ENCODE measurements at regions not wholly inside any gene's neighbourhood (a gene's known extent, or its start where the extent isn't known, plus 50 kb on each side); places are given as distances from the start of the nearest gene placed in this dataset.
A peak's percentile ranks its signal among the peaks of the same experiment; 100 is the strongest.

DNA sequence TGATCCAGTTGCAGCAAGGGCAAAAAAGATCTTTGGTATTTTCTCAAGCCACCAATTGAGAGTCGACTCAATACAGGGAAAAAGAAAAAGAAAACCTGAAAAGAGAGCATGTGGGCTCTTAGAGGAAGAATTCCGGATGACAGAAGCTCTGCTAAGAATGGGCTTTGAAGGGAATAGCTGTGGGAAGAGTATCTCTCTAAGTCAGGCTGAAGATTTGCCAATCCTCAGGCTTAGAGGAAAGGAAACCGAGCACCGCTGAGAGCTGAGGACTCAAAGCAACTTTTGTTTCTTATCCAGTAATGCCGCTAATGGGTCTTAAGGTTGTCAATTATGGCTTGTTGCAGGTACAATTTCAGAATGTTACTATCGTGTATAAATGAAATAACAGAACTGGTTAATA lies 166.4 kb downstream of the EFNB2 start:
- no peaks in the 10 kb centered on the region for H3K79me1 ChIP-seq (ENCODE audit: low read depth, low read length)
- no peak overlapping the region for H2BK20ac ChIP-seq (ENCODE audit: low read length)
- CTCF ChIA-PET (ENCODE audit: partially characterized antibody): interaction anchor here (0.7 to 1.1 kb wide), 3 partner anchors 31 to 284 kb away, joined by 3 to 4 read pairs (median 4); no protein-coding TSS in a partner anchor
- DNase-seq (ENCODE audit: low read depth in 1 of 2, low spot score in 2 of 2) (no peak), FAIRE-seq (no peak)
- no peak overlapping the region for H4K91ac ChIP-seq (replicated peaks; ENCODE audit: insufficient read length, low read length)
- H3K79me2 ChIP-seq (ENCODE audit: control insufficient read depth in 1 of 2, insufficient read depth in 2 of 2, low read length in 2 of 2): no peaks in the 10 kb centered on the region
- no peak overlapping the region for H4K5ac ChIP-seq (ENCODE audit: insufficient read length, low read depth, low read length)
- H3K9me3 ChIP-seq (ENCODE audit: insufficient read depth in 2 of 2, low read depth in 1 of 2, low read length in 1 of 2): no peaks in the 10 kb centered on the region
- POLR2A ChIA-PET (ENCODE audit: partially characterized antibody): interaction anchor here (0.8 kb wide), 1 partner anchor 167 kb away, joined by 3 read pairs; no protein-coding TSS in a partner anchor
- no peaks in the 10 kb centered on the region for H3K36me3 ChIP-seq (ENCODE audit: control insufficient read depth in 2 of 4, insufficient read depth in 4 of 4, low read length in 3 of 4)
- H3K27me3 ChIP-seq (replicated peaks in 1 of 4; ENCODE audit: control insufficient read depth in 3 of 4, extremely low read depth in 1 of 4, insufficient read depth in 3 of 4, low read length in 3 of 4): no peaks in the 10 kb centered on the region
- no peak overlapping the region for H3K18ac ChIP-seq (ENCODE audit: extremely low read depth, low read length)
- no peak overlapping the region for H3K9ac ChIP-seq (replicated peaks in 1 of 4; ENCODE audit: extremely low read depth in 1 of 4, low read depth in 3 of 4, low read length in 3 of 4)
- no peak overlapping the region for H3K27ac ChIP-seq (ENCODE audit: low read depth, low read length)
- no peak overlapping the region for H2AK5ac ChIP-seq (ENCODE audit: low read depth, low read length)
- H3K14ac ChIP-seq (ENCODE audit: insufficient read length): no peak overlapping the region
- 0 out of 2 replicates have a peak overlapping the region, but pooled peaks have one; percentile 77 for H2AFZ ChIP-seq (ENCODE audit: low read length)
- no peak overlapping the region for H2BK5ac ChIP-seq (ENCODE audit: low read depth, low read length)
- H3K4me2 ChIP-seq (ENCODE audit: insufficient read depth in 1 of 2, low read depth in 2 of 2, low read length in 2 of 2): no peak overlapping the region
- H3K56ac ChIP-seq (replicated peaks; ENCODE audit: insufficient read length, low read depth, low read length): no peak overlapping the region
- no peaks in the 10 kb centered on the region for H4K20me1 ChIP-seq (replicated peaks in 1 of 2; ENCODE audit: control insufficient read depth in 1 of 2, insufficient read depth in 2 of 2, low read length in 2 of 2)
- peaks cover 0 to 3% (median 0%) of the 10 kb centered on the region in 4 experiments; a peak in 1 of 7 replicates for H3K4me1 ChIP-seq (replicated peaks in 1 of 4; ENCODE audit: control insufficient read depth in 3 of 4, insufficient read depth in 4 of 4, low read length in 3 of 4)
- 83% methylated on average over 5 of the region's 6 CpGs; no CpG with 5 or more reads in 1 of the 2 experiments for WGBS, 2 experiments (ENCODE audit: extremely low coverage in 1 of 2, insufficient coverage in 1 of 2, insufficient read length in 1 of 2, insufficient replicate concordance in 2 of 2, low coverage in 1 of 2, low lambda C conversion rate in 2 of 2, missing lambda C conversion rate in 1 of 2)
- no peak overlapping the region for H2BK15ac ChIP-seq (ENCODE audit: low read length)
- no peak overlapping the region for H2BK12ac ChIP-seq (ENCODE audit: low read depth, low read length)
- no peak overlapping the region for H3K4ac ChIP-seq (replicated peaks; ENCODE audit: insufficient read length, low read depth, low read length)
- H3K4me3 ChIP-seq (ENCODE audit: extremely low read depth in 1 of 4, insufficient read depth in 2 of 4, low read depth in 3 of 4, low read length in 4 of 4): no peak overlapping the region
- H2BK120ac ChIP-seq (replicated peaks; ENCODE audit: low read depth, low read length): no peak overlapping the region
- no peak overlapping the region for H4K8ac ChIP-seq (ENCODE audit: extremely low read depth, insufficient read depth, low read length)
- no peak overlapping the region for H3K23ac ChIP-seq (ENCODE audit: insufficient read length)
- no peaks in the 10 kb centered on the region for H3K23me2 ChIP-seq (ENCODE audit: low read depth, low read length)
